ENCODE measurements at regions not wholly inside any gene's neighbourhood (a gene's known extent, or its start where the extent isn't known, plus 50 kb on each side); places are given as distances from the start of the nearest gene placed in this dataset.
"Not testable (repeated sequence)": the region's sequence is repeated elsewhere in the genome, so short reads cannot be mapped to it uniquely, and the experiment has no call there.

DNA sequence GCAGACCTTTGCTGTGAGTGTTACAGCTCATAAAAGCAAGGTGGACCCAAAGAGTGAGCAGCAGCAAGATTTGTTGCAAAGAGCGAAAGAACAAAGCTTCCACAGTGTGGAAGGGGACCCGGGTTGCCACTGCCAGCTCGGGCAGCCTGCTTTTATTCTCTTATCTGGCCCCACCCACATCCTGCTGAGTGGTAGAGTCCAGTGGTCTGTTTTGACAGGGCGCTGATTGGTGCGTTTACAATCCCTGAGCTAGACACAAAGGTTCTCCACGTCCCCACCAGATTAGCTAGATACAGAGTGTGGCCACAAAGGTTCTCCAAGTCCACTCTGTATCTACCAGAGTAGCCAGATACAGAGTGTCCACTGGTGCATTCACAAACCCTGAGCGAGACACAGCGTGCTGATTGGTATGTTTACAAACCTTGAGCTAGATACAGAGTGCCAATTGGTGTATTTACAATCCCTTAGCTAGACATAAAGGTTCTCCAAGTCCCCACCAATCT lies 86.2 kb upstream of the C15orf39 start:
- TF ChIP-seq POLR2A (IDR thresholded peaks at IDR 0.05), result not testable (repeated sequence)
- TF ChIP-seq, protein P1, sequence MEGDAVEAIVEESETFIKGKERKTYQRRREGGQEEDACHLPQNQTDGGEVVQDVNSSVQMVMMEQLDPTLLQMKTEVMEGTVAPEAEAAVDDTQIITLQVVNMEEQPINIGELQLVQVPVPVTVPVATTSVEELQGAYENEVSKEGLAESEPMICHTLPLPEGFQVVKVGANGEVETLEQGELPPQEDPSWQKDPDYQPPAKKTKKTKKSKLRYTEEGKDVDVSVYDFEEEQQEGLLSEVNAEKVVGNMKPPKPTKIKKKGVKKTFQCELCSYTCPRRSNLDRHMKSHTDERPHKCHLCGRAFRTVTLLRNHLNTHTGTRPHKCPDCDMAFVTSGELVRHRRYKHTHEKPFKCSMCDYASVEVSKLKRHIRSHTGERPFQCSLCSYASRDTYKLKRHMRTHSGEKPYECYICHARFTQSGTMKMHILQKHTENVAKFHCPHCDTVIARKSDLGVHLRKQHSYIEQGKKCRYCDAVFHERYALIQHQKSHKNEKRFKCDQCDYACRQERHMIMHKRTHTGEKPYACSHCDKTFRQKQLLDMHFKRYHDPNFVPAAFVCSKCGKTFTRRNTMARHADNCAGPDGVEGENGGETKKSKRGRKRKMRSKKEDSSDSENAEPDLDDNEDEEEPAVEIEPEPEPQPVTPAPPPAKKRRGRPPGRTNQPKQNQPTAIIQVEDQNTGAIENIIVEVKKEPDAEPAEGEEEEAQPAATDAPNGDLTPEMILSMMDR (IDR thresholded peaks at IDR 0.05), result not testable (repeated sequence)
